T-helper 17 cell (primary cell): ENCODE measurements at regions not wholly inside any gene's neighbourhood (a gene's known extent, or its start where the extent isn't known, plus 50 kb on each side); places are given as distances from the start of the nearest gene placed in this dataset.

ENCODE experiments used
- ATAC-seq: fragments of 150-1000 bp; cut with Tn5 transposase; 2 replicates; pipeline ENCODE4 v1.10.0; 2021; ENCODE audit warnings: mild to moderate bottlenecking, moderate library complexity
- DNase-seq, 3 donors: peaks; one replicate each; pipeline versions ENCODE4 v3.0.0 to v3.0.0-alpha.2; 2020 to 2021
- H3K9me3 ChIP-seq: one replicate; pipeline ENCODE4 v1.7.0; 2013; ENCODE audit warnings: low read length, mild to moderate bottlenecking; ENCODE audit not compliant: control insufficient read depth, poor library complexity, severe bottlenecking
- H3K27ac Mint-ChIP-seq: one replicate; pipeline ENCODE4 v1.8.0; 2022; ENCODE audit warnings: mild to moderate bottlenecking, moderate library complexity, mixed read lengths
- H3K27me3 Mint-ChIP-seq: one replicate; pipeline ENCODE4 v1.8.0; 2022; ENCODE audit warnings: mixed read lengths
- H3K36me3 Mint-ChIP-seq: one replicate; pipeline ENCODE4 v1.8.0; 2022; ENCODE audit warnings: low read depth, mixed read lengths
- H3K4me1 Mint-ChIP-seq: one replicate; pipeline ENCODE4 v1.8.0; 2022; ENCODE audit warnings: mild to moderate bottlenecking, mixed read lengths
- H3K4me3 Mint-ChIP-seq: one replicate; pipeline ENCODE4 v1.8.0; 2022; ENCODE audit warnings: mild to moderate bottlenecking, moderate library complexity, mixed read lengths

- ATAC-seq (no peak), DNase-seq (no peak)
- Mint-ChIP-seq H3K27ac (no peak overlapping the region), H3K36me3 (no peaks in the 10 kb centered on the region), H3K4me3 (no peak overlapping the region), H3K4me1 (no peaks in the 10 kb centered on the region), H3K27me3 (no peaks in the 10 kb centered on the region)
- H3K9me3 ChIP-seq: peaks cover 3% of the 10 kb centered on the region
These were observed 601.7 kb upstream of the ANO3 start for GRCh38 chr11:25730230-25730629.

- H3K9me3 ChIP-seq: peaks cover 3% of the 10 kb centered on the region
- no peak for ATAC-seq
- DNase-seq: no peak
- Mint-ChIP-seq H3K4me1 (no peaks in the 10 kb centered on the region), H3K36me3 (no peaks in the 10 kb centered on the region), H3K4me3 (no peak overlapping the region), H3K27me3 (no peaks in the 10 kb centered on the region), H3K27ac (no peak overlapping the region)
These were observed 598.2 kb upstream of the ANO3 start for GRCh38 chr11:25733777-25734176.

- Mint-ChIP-seq H3K27me3 (no peaks in the 10 kb centered on the region), H3K4me1 (no peaks in the 10 kb centered on the region), H3K4me3 (no peak overlapping the region), H3K27ac (no peak overlapping the region), H3K36me3 (no peaks in the 10 kb centered on the region)
- no peaks in the 10 kb centered on the region for H3K9me3 ChIP-seq
- no peak for ATAC-seq
- no peak for DNase-seq
These were observed 597.2 kb upstream of the ANO3 start for GRCh38 chr11:25734591-25735211.

- no peak overlapping the region for H3K4me3 Mint-ChIP-seq
- no peak overlapping the region for H3K27ac Mint-ChIP-seq
- H3K36me3 Mint-ChIP-seq: no peaks in the 10 kb centered on the region
- no peak for ATAC-seq
- H3K27me3 Mint-ChIP-seq: no peaks in the 10 kb centered on the region
- DNase-seq: no peak
- no peaks in the 10 kb centered on the region for H3K4me1 Mint-ChIP-seq
- no peaks in the 10 kb centered on the region for H3K9me3 ChIP-seq
These were observed 594.8 kb upstream of the ANO3 start for GRCh38 chr11:25737071-25737675.

GRCh38 chr11:25741886-25742285, 590.0 kb upstream of the ANO3 start:
- Mint-ChIP-seq H3K27ac (no peak overlapping the region), H3K4me3 (no peak overlapping the region), H3K4me1 (no peaks in the 10 kb centered on the region), H3K36me3 (no peaks in the 10 kb centered on the region), H3K27me3 (no peaks in the 10 kb centered on the region)
- ATAC-seq: no peak
- H3K9me3 ChIP-seq: no peaks in the 10 kb centered on the region
- no peak for DNase-seq

GRCh38 chr11:25742800-25743199, 589.1 kb upstream of the ANO3 start:
- Mint-ChIP-seq H3K4me1 (no peaks in the 10 kb centered on the region), H3K36me3 (no peaks in the 10 kb centered on the region), H3K4me3 (no peak overlapping the region), H3K27me3 (no peaks in the 10 kb centered on the region), H3K27ac (no peak overlapping the region)
- no peaks in the 10 kb centered on the region for H3K9me3 ChIP-seq
- DNase-seq (no peak), ATAC-seq (no peak)

- no peak for ATAC-seq
- Mint-ChIP-seq H3K27ac (no peak overlapping the region), H3K27me3 (no peaks in the 10 kb centered on the region), H3K4me1 (no peaks in the 10 kb centered on the region), H3K4me3 (no peak overlapping the region), H3K36me3 (no peaks in the 10 kb centered on the region)
- no peak for DNase-seq
- no peaks in the 10 kb centered on the region for H3K9me3 ChIP-seq
These were observed 576.5 kb upstream of the ANO3 start for GRCh38 chr11:25755381-25755780.

GRCh38 chr11:25755918-25756584, 575.9 kb upstream of the ANO3 start:
- Mint-ChIP-seq H3K4me1 (no peaks in the 10 kb centered on the region), H3K27ac (no peak overlapping the region), H3K27me3 (no peaks in the 10 kb centered on the region), H3K4me3 (no peak overlapping the region), H3K36me3 (no peaks in the 10 kb centered on the region)
- no peak for ATAC-seq
- H3K9me3 ChIP-seq: no peaks in the 10 kb centered on the region
- no peak for DNase-seq

- H3K36me3 Mint-ChIP-seq: no peaks in the 10 kb centered on the region
- DNase-seq (no peak), ATAC-seq (no peak)
- no peaks in the 10 kb centered on the region for H3K4me1 Mint-ChIP-seq
- no peak overlapping the region for H3K27ac Mint-ChIP-seq
- no peak overlapping the region for H3K4me3 Mint-ChIP-seq
- H3K27me3 Mint-ChIP-seq: no peaks in the 10 kb centered on the region
- no peaks in the 10 kb centered on the region for H3K9me3 ChIP-seq
These were observed 573.7 kb upstream of the ANO3 start for GRCh38 chr11:25758145-25758661.

- no peaks in the 10 kb centered on the region for H3K27me3 Mint-ChIP-seq
- no peaks in the 10 kb centered on the region for H3K4me1 Mint-ChIP-seq
- H3K36me3 Mint-ChIP-seq: no peaks in the 10 kb centered on the region
- DNase-seq (no peak), ATAC-seq (no peak)
- no peak overlapping the region for H3K27ac Mint-ChIP-seq
- no peak overlapping the region for H3K4me3 Mint-ChIP-seq
- no peaks in the 10 kb centered on the region for H3K9me3 ChIP-seq
These were observed 565.5 kb upstream of the ANO3 start for GRCh38 chr11:25766332-25767015.

- DNase-seq (no peak), ATAC-seq (no peak)
- no peaks in the 10 kb centered on the region for H3K9me3 ChIP-seq
- Mint-ChIP-seq H3K36me3 (no peaks in the 10 kb centered on the region), H3K4me1 (no peaks in the 10 kb centered on the region), H3K27ac (no peak overlapping the region), H3K4me3 (no peak overlapping the region), H3K27me3 (no peaks in the 10 kb centered on the region)
These were observed 562.6 kb upstream of the ANO3 start for GRCh38 chr11:25769287-25769686.

- peaks cover 3% of the 10 kb centered on the region for H3K9me3 ChIP-seq
- no peak for ATAC-seq
- no peaks in the 10 kb centered on the region for H3K36me3 Mint-ChIP-seq
- no peak overlapping the region for H3K4me3 Mint-ChIP-seq
- H3K27me3 Mint-ChIP-seq: no peaks in the 10 kb centered on the region
- no peaks in the 10 kb centered on the region for H3K4me1 Mint-ChIP-seq
- DNase-seq: no peak
- H3K27ac Mint-ChIP-seq: no peak overlapping the region
These were observed 560.3 kb upstream of the ANO3 start for GRCh38 chr11:25771605-25772004.

- no peaks in the 10 kb centered on the region for H3K4me1 Mint-ChIP-seq
- peaks cover 3% of the 10 kb centered on the region for H3K9me3 ChIP-seq
- H3K36me3 Mint-ChIP-seq: no peaks in the 10 kb centered on the region
- ATAC-seq (no peak), DNase-seq (no peak)
- H3K4me3 Mint-ChIP-seq: no peak overlapping the region
- H3K27ac Mint-ChIP-seq: no peak overlapping the region
- H3K27me3 Mint-ChIP-seq: no peaks in the 10 kb centered on the region
These were observed 556.3 kb upstream of the ANO3 start for GRCh38 chr11:25775603-25776002.
